Tongue (tissue), 1 donor: ENCODE measurements at regions not wholly inside any gene's neighbourhood (a gene's known extent, or its start where the extent isn't known, plus 50 kb on each side); places are given as distances from the start of the nearest gene placed in this dataset.

ENCODE experiments used
- DNase-seq: peaks from one replicate; pipeline ENCODE4 v3.0.0-alpha.2; 2015

DNA sequence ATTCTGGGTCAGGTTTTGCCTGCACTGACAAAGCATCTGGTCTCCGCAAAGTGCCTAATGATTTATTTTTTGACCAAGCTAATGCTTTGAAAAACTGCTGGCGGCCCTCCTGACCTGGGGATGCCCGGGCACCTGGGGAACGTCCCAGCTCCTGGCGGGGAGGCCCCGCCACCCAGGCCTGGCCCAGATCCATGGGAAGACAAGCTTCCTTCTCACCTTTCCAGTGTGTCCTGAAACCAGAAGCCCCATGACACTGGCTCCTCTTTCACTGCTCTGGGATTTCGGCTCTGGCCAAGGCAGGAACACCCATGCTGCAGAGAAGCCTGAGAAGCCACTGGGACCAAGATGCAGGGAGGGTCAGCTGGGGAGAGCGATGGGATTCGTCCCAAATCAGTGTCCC lies 144.1 kb downstream of the SEC61B start:
- no peak for DNase-seq

DNA sequence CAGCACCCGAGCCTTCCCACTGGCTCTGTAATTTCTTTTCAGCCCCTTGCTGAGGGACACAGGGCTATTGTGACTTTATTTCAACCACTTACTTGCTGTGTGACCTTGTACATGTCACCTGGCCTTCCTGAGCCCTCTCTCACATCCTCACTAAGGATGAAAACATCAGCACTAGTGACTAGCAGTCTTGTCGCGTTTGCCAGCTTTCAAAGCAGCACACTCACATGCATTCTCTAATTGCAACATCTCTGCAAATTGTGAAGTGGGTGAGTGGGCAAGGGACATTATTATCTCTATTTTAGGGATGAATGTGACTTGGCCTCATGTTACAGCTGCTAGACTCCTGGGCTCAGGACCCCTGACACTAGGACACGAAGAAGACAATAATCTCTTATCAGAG lies 144.5 kb downstream of the SEC61B start:
- DNase-seq: no peak

DNA sequence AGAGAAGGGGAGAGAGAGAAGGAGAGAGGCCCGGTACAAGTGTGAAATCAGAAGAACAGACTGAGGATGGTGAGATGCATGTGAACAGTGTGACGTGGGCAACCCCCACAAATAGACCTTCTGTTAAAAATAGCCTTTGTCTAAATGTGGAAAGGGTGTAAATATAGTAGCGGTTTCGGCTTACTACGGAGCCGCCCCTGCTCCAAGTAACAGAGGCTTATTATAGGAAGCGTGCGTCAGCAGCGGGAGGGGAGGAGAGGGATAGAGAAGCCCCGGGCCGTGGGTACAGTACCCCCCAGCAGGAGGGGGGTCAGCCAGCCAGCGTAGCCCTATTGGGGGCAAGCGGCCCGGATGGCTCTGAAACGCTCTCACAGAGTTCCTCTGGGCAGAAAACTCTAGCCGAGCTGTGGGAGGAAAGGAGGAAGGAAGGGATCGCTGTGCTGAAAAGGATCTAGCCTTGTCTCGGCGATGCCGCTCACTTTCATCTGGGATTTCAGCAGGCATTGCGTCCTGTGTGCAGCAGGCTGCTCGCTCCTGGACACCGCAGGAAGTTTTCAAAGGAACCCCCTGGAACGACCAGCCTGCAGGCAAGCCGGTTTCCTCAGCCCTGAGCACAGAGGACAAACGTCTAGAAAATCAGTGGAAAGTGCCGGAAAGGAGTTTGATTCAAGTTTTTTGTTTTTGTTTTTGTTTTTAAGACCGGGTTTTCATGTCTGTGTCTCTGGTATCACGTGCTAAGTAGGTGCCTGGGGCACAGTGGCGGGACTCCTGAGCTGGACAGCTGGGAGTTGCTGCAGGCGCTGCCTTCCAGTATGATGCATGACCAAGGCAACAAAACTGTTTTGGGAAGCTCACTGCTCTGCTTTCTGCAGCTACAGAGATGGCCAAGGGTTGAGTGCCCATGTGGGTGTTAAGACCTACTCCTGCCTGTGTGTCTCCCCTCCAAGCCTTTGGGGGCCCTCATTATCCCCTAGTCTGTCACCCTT lies 146.6 kb downstream of the SEC61B start:
- DNase-seq: peak; percentile 88

DNA sequence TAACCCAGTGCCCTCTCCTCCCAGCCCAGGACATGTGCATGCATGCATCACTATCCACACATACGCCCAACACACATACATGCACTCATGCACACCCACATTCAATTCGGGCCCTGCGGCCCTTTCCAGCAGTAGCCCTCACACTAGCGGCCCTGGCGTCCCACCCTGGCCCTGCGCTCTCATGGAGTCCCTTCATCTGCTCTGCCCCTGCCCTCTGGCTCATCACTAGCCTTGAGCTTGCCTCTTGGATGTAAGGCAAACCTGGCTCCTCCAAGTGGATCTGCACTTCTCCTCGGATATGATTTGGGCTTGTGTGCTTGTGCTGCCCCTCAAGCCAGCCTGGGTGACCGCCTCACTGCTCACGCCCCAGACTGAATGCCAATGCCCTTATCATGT lies 147.2 kb downstream of the SEC61B start:
- DNase-seq: no peak

DNA sequence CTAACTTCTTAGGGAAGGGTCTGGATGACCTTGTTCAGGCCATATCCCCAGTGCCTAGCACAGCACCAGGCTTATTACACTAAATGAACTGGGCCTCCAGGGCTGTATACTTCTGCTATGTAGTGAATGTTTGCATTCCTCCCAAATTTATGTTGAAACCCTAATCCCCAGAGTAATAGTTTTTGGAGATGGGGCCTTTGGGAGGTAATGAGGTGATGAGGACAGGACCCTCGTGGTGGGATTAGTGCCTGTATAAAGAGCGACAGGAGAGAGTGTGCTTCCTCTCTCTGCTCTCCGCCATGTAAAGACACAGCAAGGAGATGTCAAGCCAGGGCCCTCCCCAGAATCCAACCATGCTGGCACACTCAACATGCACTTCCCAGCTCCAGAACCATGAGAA lies 148.3 kb downstream of the SEC61B start:
- DNase-seq: no peak

DNA sequence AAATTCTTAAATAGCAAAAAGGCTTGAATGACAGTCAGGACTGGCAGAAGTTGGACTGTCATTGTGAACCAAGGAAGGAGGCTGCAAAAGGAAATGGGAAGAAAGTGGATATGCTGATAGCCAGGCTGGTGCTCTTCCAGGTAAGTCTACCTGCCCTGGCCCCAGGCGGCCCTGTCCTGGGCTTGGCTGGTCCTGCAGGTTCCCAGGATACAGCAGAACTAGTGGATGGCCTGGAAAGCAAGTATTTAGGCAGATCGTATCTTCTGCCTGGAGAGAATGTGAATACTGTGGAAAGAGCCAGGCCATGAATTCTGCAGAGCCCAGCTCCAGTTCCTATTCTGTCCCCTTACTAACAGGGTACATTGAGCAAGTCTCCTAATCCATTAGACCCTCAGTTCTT lies 149.3 kb downstream of the SEC61B start:
- no peak for DNase-seq

DNA sequence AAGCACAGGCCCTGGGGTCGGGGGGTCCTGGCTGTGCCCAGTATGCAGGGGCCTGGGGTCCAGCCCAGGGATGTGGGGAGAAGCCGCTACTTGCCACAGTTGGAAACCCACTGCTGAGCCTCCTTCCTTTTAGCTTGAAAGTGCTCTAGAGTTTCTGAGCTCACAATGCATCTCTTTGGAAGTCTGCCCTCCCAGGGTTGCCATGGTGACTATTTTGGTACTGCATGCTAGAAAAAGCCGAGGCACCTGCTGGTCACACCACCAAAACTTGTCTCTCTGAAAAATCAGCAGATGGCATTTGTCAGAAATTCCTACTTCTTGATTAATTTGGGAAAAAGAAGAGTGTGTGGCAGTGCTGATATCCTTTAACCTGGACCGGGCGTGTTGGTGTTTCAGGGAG lies 151.8 kb downstream of the SEC61B start:
- DNase-seq: no peak

DNA sequence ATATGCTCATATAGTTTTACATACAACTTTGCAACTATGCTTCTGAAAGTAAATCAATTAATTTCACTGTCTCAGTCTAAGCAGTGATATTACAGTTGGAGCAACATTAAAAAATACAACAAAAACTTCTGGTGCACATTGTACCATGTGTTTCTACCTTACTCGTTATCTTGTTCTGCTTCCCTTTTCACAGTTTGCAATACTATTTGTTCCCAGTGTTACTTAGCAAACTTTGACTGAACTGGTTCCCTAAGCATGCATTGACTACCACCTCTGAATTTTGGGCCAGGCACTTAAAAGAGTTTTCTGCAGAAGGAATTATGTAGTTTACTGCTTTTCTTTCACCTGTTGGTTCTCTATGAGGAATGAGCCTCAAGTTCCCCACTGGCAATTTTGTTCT lies 152.7 kb downstream of the SEC61B start:
- DNase-seq: no peak

DNA sequence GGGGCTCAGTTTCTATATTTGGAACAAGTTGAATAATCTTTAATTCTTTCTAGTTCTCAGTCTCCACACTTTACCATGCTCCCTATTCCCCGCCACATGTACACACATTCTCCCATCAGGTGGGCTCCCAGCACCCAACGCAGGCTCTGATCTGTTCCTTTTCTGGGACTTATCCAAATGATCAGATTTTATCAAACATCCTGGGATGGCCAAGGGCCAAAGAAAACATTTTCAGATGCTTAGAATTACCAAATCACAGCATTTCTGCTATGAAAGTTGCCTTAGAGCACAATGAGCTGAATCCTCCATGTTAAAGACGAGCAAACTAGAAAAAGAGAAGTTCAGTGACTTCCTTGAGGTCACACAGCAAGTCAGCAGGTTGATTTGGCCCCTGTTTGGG lies 153.4 kb downstream of the SEC61B start:
- DNase-seq: no peak

DNA sequence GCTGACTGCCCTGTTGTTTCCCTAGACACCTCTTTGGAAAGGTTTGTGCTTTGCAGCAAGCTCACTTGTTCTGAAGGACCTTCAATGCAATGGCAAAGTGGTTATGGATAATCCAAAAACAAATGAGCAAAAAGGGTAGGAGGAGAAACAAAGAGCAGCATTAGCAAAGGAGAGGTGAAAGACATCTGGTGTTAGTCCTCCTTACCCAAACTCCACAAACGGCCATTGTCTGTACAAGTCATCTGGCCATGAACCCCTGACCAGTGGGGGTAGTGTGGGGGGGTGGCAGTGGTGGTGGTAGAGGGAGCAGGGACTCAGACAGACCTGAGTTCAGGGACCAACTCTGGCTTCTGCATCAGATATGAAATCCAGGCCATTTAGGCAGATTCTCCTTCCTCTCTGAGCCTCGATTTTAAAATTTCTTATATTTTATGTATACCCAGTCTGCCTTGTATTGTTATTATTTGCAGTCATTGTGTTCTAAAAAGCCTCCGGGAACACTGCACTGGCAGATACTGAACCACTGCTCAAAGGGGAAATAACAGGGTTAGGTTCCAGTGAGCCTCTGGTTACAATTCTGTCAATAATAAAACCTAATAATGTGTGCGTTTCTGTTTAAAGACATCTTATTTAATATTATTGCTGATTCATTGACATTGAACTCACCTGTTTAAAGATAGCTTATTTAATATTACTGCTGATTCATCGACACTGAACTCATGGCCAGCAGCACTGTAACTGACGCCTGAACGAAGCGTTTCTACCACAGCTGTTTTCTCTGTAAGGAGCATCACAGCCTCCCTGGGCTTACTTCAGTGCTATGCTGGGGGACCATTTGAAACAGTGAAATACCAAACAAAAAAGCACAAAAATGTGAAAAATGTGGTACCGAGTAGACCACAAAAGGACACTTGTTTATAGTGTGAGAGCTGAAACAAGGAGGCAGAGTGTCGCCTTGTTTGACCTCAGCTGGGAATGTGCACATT lies 156.0 kb downstream of the SEC61B start:
- DNase-seq: no peak

DNA sequence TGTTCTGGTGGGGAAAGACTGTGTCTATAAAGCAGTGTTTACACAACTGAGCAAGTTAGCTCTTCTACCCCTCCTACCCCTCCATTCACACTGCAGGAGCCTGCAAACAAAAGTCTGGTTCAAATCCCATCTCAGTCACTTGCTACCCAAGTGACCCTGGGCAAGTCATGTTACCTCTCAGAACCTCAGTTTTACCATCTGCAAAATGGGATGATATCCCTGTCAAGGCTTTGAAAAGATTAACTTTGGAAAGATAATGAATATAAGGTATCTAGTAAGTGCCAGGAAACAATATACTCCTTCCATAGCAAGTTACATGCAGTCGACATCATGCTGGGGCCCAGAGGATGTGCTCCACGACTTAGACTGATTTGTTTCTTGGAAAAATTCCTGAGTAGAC lies 161.5 kb downstream of the SEC61B start:
- DNase-seq: no peak

DNA sequence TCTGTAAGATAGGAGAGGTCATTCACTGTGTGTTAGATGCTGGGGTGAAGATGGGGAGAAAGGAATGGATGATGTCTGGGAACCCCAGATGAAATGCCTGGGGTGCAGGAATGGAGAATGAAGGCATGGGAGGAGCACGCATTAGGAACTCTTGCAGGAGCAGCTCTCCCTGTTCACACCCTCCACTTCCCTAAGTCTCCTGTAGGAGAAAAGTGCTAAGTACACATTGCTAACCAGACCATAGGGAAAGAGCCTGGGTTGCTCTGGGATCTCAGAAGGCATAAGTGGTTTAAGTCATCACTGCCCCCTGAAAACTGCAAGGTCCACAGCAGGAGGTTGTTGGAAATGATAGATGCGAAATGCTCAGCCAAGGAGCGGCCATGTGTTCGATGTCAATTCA lies 163.1 kb downstream of the SEC61B start:
- DNase-seq: no peak

DNA sequence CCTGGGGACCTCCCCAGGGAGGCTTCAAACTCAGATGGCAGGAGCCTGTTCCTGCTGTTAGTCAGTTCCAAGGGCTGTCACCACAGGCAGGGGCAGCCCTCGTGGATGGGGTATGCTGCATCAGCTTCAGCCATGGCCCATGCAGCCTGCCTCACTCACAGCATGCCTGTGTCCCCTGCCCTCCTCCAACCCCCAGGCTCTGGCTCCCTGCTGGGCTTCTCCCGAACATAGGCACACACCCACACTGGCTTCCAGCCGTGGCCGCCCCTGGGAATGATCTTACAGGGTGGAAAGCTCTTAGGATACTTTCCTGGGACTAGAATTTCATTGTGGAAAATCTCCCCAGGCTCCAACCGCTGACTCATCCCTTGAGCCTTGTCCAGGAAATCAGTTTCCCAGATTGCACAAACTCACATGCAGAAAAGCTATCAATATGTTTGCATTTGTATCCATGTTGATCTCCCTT lies 163.8 kb downstream of the SEC61B start:
- DNase-seq: no peak

DNA sequence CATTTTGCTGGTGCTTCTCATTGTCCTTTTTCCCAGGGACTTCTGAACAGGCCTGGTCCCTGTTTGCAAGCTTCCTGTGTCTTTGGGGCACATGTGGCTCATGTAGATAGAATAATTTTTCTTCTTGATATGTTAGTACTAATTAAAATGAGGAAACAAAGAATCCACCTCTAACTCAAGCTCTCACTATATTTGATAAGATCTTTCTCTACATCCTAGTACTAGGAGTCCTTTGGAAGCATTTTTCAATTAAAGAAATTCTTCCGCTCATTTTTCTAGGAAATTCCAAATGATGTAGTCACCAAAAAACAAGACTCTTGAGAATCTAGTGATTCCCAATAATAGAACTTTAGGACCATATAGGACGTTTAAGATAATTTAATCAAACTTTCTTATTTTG lies 165.3 kb downstream of the SEC61B start:
- no peak for DNase-seq

DNA sequence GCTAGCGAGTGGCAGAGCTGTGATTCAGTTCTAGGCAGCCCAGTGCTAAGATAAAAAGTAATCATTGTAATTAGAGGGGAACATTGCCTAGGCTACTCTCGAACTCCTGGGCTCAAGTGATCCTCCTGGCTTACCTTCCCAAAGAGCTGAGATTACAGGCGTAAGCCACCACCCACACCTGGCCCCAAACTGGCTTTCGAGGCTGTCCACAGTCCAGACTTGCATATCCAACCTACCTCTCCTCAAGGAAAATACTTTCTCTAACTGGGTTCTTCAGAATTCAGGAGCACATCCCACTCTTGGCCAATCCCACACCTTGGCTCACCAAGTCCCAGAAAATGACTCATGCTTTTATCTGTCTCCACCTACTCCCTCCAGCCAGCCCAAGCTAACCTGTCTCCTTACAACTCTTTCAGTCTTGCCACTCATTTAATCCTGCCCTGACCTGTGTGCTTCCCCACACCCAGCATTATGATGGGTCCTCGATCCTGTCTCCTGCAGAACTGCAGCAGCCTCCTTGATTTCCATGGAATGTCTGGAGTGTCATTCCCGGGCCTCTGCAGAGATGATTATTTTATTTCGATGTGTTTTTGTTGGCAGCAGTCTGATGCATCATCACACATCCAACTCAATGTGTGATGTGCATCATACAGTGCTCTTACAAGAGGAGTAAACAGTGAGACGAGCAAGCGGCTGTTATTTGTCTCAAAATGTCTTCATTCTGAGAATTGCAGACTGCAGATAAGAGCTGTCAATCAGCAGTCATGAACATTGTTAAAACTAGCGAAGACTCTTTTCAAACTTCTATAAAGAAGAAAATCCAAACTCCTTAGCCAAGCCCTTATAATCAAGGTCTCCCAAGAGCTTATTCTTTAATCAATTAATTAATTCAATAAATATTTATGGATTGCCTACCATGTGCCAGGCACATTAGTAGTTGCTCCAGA lies 167.3 kb downstream of the SEC61B start:
- DNase-seq: no peak

DNA sequence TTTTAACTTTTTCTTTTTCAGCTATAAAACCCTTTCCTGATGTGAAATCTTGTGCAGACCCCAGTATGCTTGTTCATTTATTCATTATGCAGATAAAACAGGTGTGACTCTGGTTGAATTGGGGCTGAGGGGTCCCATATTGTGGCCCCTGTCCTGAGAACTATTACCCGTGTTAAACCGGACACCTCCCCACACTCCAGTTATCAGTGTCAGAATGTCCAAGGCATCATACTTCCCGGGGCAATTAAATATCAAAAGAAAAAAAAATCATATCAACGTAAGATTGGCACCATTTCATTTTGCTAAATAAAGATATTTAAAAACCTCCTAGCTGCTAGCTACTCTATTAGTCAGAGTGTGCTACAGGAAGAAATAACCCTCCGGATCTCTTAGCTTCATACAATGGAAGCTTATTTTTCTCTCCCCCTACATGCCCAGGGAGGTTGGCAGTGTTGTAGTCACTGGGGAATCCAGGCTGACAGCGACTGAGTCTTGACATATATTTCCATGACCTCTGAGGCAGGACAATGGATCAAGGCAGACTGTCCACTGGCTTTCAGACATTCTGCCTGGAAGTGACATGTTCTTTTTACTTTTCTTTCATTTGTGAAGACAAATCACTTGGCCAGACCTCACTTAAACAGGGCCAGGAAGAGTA lies 170.0 kb downstream of the SEC61B start:
- DNase-seq: no peak

DNA sequence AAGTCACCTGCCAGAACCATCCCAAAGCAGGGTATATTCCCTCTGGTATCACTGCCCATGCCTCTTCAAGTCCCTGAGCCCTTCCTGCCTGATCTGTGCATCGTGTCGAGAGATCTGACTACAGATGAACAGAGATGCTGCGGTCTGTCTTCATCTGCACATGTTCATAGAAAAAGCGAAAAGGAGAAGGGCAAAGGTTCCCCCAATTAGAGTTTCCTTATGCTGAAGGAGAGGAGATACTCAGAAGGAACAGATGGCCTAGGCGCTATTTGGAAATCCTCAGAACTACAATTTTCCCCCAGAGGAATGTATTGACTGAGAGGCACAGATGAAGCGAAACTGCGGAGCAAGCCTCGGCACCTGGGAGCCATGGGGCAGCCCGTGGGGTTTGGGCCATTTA lies 170.9 kb downstream of the SEC61B start:
- DNase-seq: no peak

DNA sequence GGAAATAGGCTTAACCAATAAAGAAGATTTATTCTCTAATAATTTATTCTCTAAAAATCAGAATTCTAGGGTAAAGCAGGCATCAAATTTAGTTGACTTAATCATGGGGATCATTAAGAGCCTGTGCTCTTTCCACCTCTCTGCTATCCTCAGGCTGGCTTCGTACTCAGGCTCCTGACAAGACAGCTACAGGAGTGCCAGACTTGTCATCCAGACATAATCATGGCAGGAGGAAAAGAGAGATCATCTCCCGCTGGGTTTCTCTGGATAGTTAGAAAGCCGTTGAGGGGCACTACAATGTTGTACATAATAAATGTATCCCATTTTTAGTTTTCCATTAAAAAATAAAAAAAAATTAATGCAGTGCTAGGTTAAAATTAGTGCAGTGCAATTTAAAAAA lies 171.9 kb downstream of the SEC61B start:
- DNase-seq: no peak

DNA sequence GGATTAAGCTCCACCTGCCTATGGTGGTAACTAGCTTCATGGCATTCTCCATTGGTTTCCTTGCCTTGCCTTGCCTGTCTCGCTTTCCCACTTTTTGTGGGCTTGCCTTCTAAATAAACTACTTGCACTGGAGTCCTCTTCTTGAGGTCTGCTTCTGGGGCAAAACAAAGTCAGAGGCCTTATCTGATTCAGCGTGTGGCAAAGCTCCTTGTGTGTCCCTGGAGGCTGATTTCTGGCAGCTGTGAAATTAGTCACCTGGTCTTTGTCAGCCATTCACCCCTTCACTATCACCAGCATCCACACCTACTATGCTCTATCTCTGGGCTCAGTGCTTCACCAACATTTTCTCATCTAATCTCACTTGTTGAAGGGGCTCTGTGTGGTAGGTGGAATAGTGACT lies 176.2 kb downstream of the SEC61B start:
- DNase-seq: no peak

DNA sequence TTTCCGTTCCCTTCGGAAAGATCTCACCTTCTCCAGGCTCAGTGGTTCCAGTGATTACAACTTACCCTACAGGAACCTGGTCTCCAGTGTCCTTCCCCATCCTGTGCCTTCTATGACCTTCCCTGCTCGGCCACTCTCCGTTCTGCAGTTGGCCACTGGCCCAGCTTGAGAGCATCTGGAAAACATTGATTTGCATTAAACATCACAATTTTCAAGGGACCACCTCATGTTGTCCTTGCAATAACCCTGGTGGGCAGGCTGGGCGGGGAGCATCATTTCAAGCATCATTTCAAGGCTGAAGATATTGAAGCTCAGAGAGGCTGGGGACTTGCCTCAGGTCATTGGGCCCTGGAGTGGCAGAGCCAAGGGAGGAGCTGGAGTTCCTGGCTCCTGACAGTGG lies 177.4 kb downstream of the SEC61B start:
- DNase-seq: no peak

DNA sequence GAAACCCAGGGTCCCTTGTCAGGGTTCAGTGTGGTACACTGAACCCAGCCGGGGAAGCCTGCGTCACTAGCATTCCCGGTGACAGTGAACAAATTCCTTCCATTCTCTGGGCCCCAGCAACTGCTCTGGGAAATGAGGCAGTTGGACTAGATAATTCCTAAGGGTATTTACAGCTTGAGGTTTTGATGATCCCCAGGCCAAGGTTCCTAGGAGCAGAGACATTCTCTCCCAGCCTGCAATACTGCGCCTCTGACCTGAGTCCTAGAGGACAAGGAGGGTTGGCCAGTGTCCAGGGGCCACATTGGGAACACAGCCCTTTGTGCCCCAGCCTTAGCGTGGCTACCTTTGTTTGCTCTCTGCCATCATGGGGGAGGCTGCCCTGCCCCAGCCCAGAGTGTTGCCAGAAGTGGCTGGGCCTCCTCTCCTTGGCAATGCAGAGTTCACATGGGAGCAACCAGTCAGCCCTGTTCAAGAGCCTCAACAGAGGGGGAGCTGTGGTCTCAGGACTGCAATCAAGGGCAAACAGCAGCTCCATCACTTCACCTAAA lies 178.2 kb downstream of the SEC61B start:
- DNase-seq: peak; percentile 10
